Stomach (tissue), 8 donors: ENCODE measurements at regions not wholly inside any gene's neighbourhood (a gene's known extent, or its start where the extent isn't known, plus 50 kb on each side); places are given as distances from the start of the nearest gene placed in this dataset.

ENCODE experiments used
- DNase-seq, 2 donors: peaks; one replicate each; pipeline versions ENCODE4 v3.0.0 to v3.0.0-alpha.2; 2013 to 2019
- H3K27ac ChIP-seq, 5 donors: fragments of 200-600 bp in 4 of 5; sonication (generic) in 4 of 5; one replicate each; pipeline ENCODE4 v1.5.1; 2013 to 2019; ENCODE audit warnings: mild to moderate bottlenecking in 1 of 5, moderate library complexity in 1 of 5
- H3K27me3 ChIP-seq, 3 donors: fragments of 200-600 bp; sonication (generic); one replicate each; pipeline ENCODE4 v1.5.1; 2017 to 2019; ENCODE audit warnings: mixed run types in 1 of 3
- H3K36me3 ChIP-seq, 4 donors: fragments of 200-600 bp; sonication (generic); 1 replicate in 3 of 4; 2 replicates in 1 of 4; pipeline ENCODE4 v1.5.1; 2016 to 2019
- H3K4me1 ChIP-seq, 4 donors: fragments of 200-600 bp; sonication (generic); one replicate each; pipeline ENCODE4 v1.5.1; 2016 to 2019
- H3K4me3 ChIP-seq, 4 donors: fragments of 200-600 bp; sonication (generic) in 3 of 4; one replicate each; pipeline ENCODE4 v1.5.1; 2016 to 2019; ENCODE audit warnings: mild to moderate bottlenecking in 1 of 4
- H3K9me3 ChIP-seq, 4 donors: fragments of 200-600 bp; sonication (generic); one replicate each; pipeline ENCODE4 v1.5.1; 2016 to 2019
- EP300 ChIP-seq: sonication (generic); formaldehyde crosslinking; IDR thresholded peaks from one replicate; pipeline ENCODE4 v1.6.1; 2017; ENCODE audit warnings: antibody characterized with exemption
- POLR2A ChIP-seq, 4 donors: fragments of 450-650 bp; IDR thresholded peaks; one replicate each; pipeline ENCODE4 v1.6.1; 2016; ENCODE audit warnings: antibody characterized with exemption in 4 of 4, control low read depth in 2 of 4, mild to moderate bottlenecking in 1 of 4, moderate library complexity in 1 of 4
- POLR2AphosphoS5 ChIP-seq, 3 donors: sonication (generic); formaldehyde crosslinking; IDR thresholded peaks; one replicate each; pipeline ENCODE4 v1.6.1; 2016; ENCODE audit warnings: antibody characterized with exemption in 3 of 3
- WGBS, 5 donors: extraction: QIAGEN DNeasy Blood & Tissue Kit in 3 of 5; methylation state at CpG; one replicate each; pipeline versions ENCODE4 v1.1.5 to v1.1.7; 2013 to 2018; 5-methylcytosine and 5-hydroxymethylcytosine counted together
- intact Hi-C: fragments of 100-400 bp; cut with DNase I; formaldehyde crosslinking; loops from one replicate; pipeline ENCODE4 v1.15.1; 2023; ENCODE audit warnings: low total_unique reads
- TF ChIP-seq, protein P1 (sequence below), 7 experiments: fragments of 450-650 bp in 4 of 7; fragments of 200-600 bp in 3 of 7; sonication (generic) in 3 of 7; IDR thresholded peaks; one replicate each; pipeline ENCODE4 v1.5.1; 2016 to 2019; ENCODE audit warnings: antibody characterized with exemption in 7 of 7, control low read depth in 2 of 7, mild to moderate bottlenecking in 1 of 7
- donor health status: healthy with polysubstance abuse.
- donor health status: Bipolar disorder and iron deficiency.
- donor health status: healthy.

DNA sequence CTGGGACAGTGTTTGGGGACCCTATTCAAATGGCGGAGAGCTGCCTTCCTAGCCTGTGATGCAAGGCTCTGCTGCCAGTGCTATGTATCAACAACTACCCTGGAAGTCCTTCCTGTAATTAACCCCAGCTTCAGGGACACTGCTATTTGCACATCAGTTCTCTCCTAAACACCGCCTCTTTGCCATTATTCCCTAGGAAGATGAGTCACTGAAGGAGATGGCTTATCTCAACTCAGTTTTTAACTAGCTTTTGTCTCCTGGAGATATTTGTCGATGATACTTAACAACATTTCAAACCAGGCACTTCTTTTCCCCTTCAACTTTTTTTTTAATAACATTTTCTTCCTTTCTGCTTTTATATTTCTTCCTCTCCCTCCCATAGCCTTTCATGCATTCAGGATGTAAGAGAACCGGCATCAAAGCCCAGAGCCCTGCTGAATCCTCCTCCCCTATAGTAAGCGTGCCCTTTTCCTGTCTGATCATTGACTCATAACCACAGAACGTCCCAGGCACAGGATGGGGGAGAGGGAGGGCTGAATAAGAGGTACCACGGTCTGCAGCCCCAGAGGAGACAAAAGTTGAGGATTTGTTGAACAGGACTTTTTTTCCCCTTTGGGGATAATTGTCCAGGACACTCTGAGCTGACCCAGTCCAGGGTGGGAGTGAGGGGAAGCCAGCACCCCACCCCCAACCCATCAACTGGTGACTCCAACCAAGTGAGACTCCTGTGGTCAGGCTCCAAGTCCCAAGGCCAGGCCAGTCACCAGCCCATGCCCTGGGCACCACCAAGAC, 387.8 kb upstream of the SALL1 start:
- Histone ChIP-seq H3K4me3 (no peak overlapping the region), H3K27ac (peak overlapping the region in 1 of 5 donors; percentile 21), H3K36me3 (no peaks in the 10 kb centered on the region), H3K9me3 (no peaks in the 10 kb centered on the region), H3K27me3 (no peaks in the 10 kb centered on the region), H3K4me1 (no peaks in the 10 kb centered on the region)
- DNase-seq: no peak
- intact Hi-C loops: no loop called here
- WGBS, 5 donors: 18 to 35% (median 20%) methylated on average over 7 of the region's 7 CpGs
- TF ChIP-seq POLR2A (IDR thresholded peaks at IDR 0.05): no peak
- TF ChIP-seq EP300: no peak
- TF ChIP-seq, protein P1, sequence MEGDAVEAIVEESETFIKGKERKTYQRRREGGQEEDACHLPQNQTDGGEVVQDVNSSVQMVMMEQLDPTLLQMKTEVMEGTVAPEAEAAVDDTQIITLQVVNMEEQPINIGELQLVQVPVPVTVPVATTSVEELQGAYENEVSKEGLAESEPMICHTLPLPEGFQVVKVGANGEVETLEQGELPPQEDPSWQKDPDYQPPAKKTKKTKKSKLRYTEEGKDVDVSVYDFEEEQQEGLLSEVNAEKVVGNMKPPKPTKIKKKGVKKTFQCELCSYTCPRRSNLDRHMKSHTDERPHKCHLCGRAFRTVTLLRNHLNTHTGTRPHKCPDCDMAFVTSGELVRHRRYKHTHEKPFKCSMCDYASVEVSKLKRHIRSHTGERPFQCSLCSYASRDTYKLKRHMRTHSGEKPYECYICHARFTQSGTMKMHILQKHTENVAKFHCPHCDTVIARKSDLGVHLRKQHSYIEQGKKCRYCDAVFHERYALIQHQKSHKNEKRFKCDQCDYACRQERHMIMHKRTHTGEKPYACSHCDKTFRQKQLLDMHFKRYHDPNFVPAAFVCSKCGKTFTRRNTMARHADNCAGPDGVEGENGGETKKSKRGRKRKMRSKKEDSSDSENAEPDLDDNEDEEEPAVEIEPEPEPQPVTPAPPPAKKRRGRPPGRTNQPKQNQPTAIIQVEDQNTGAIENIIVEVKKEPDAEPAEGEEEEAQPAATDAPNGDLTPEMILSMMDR (IDR thresholded peaks at IDR 0.05): no peak
- TF ChIP-seq POLR2AphosphoS5 (IDR thresholded peaks at IDR 0.05): no peak

DNA sequence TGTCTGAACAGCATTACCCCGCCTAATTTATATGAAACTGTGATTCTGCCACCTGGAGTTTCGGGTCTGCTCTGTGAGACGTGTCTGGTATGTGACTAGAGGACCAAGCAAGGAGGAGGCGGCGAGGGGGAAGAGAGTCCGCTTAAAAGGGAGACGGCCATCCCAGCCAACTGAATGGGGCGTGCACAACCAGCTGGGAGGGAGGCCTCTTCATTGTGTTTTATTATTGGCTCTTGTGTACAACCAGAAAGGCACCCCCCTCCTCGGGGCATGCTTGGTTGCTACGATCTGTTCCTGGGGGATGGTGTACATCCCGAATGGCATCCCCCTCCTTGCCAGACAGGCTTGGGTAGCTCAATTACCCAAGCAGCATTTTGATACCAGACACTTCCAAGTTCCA, 384.5 kb upstream of the SALL1 start:
- 73 to 80% (median 77%) methylated on average over 11 of the region's 11 CpGs for WGBS, 5 donors
- no peak overlapping the region for H3K4me3 ChIP-seq
- no peak overlapping the region for H3K27ac ChIP-seq
- intact Hi-C loops: no loop called here
- no peaks in the 10 kb centered on the region for H3K27me3 ChIP-seq
- H3K9me3 ChIP-seq: no peaks in the 10 kb centered on the region
- TF ChIP-seq EP300 (no peak), POLR2AphosphoS5 (IDR thresholded peaks at IDR 0.05) (no peak), POLR2A (IDR thresholded peaks at IDR 0.05) (no peak)
- TF ChIP-seq, protein P1 (IDR thresholded peaks at IDR 0.05): no peak
- no peaks in the 10 kb centered on the region for H3K4me1 ChIP-seq
- no peaks in the 10 kb centered on the region for H3K36me3 ChIP-seq
- no peak for DNase-seq

DNA sequence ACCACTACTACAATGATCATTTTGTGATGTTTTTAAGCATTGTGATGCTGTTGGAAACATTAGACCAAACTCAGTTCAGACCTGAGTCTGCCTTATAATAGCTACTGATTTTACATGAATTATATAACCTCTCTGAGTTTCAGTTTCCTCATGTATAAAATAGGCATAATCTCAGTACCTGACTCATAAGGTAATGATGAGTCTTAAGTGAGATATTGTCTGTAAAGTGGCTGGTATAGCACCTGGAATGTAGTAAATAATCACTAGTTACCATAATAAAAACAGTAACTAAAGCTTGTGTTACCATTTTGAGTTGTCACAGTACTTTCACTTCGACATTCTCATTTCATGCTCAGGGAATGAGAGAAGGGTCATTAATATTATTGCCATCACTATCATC, 381.5 kb upstream of the SALL1 start:
- no peaks in the 10 kb centered on the region for H3K4me1 ChIP-seq
- intact Hi-C loops: no loop called here
- no peak overlapping the region for H3K4me3 ChIP-seq
- 70 to 86% (median 77%) methylated on average over 1 of the region's 1 CpG for WGBS, 5 donors
- H3K9me3 ChIP-seq: no peaks in the 10 kb centered on the region
- DNase-seq: no peak
- no peaks in the 10 kb centered on the region for H3K36me3 ChIP-seq
- no peak overlapping the region for H3K27ac ChIP-seq
- H3K27me3 ChIP-seq: no peaks in the 10 kb centered on the region
- no peak for TF ChIP-seq EP300
- TF ChIP-seq, protein P1 (IDR thresholded peaks at IDR 0.05): no peak
- TF ChIP-seq POLR2AphosphoS5 (IDR thresholded peaks at IDR 0.05): no peak
- no peak for TF ChIP-seq POLR2A (IDR thresholded peaks at IDR 0.05)

DNA sequence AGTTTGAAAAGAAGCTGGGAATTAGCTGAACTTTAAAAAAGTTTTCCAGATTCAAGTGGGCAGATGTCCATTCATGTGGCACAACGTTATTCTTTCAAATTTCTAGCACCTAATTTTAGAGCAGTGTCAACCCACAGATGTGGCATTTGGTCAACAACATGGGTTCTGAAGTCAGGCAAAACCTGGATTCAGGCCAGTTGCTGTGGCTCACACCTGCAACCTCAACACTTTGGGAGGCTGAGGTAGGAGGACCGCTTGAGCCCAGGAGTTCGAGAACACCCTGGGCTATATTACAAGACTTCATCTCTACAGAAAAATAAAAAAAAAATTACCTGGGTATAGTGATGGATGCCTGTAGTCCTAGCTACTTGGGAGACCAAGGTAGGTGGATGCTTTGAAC, 380.2 kb upstream of the SALL1 start:
- no peak for DNase-seq
- 70 to 88% (median 85%) methylated on average over 3 of the region's 3 CpGs for WGBS, 5 donors
- H3K27me3 ChIP-seq: no peaks in the 10 kb centered on the region
- no peaks in the 10 kb centered on the region for H3K9me3 ChIP-seq
- intact Hi-C loops: no loop called here
- no peaks in the 10 kb centered on the region for H3K36me3 ChIP-seq
- H3K4me1 ChIP-seq: no peaks in the 10 kb centered on the region
- no peak overlapping the region for H3K27ac ChIP-seq
- TF ChIP-seq EP300: no peak
- TF ChIP-seq, protein P1 (IDR thresholded peaks at IDR 0.05): no peak
- TF ChIP-seq POLR2AphosphoS5 (IDR thresholded peaks at IDR 0.05): no peak
- TF ChIP-seq POLR2A (IDR thresholded peaks at IDR 0.05): no peak
- H3K4me3 ChIP-seq: no peak overlapping the region
